Eye (tissue), 1 donor: ENCODE measurements at regions not wholly inside any gene's neighbourhood (a gene's known extent, or its start where the extent isn't known, plus 50 kb on each side); places are given as distances from the start of the nearest gene placed in this dataset.
"Not testable (repeated sequence)": the region's sequence is repeated elsewhere in the genome, so short reads cannot be mapped to it uniquely, and the experiment has no call there.

Experiments
- DNase-seq: peaks from one replicate; pipeline ENCODE4 v3.0.0-alpha.2; 2015

DNA sequence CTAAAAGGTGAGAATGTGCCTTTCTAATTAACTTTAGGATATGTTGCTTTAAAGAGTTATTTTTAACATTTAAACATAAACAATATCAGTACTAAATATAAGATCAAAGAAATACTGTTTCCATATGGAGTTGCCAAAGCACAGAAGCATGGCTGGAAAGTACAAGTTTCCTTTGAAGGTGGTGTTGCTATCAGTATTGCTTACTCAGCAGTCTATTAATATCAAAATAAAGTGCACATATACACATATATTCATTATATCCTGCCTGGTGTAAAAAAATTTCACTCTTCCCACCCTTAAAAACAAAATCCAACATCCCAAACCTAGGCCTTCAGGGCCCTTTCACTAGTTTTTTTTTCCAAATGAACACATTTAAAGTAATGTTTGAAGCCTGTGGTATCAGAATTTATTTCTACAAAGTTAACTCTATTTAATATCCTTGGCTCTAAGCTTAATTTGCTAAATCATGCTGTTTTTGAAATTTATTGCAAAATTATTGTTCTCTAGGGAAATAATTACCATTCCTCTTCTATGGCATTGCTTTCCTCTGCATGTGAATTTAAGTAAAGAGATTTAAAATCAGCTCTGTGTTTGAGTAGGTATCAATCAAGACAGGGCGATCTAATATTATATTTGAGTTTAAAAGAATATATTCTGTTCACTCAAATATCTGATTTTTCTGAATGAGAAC is 192.7 kb upstream of the MEIS1 start:
- DNase-seq = no peak

DNA sequence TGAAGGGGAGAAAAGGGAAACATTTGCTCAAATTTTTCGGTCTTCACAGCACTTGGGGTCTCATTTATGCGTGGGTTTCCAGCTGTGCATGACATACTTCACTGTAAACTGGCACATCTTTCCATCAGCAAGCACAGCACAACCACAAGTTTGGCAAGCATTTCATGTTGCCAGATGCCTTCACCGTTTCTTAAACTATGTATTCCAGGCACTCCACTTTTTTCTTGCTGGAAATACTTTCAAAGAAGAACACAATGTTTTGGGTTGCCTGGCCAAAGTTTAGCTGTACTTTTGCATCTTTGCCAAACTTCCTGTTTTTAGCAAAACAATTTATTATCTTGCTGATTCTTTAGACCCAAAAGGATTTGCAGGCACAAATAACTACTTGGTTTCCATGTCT is 194.6 kb upstream of the MEIS1 start:
- peak; percentile 60 for DNase-seq

DNA sequence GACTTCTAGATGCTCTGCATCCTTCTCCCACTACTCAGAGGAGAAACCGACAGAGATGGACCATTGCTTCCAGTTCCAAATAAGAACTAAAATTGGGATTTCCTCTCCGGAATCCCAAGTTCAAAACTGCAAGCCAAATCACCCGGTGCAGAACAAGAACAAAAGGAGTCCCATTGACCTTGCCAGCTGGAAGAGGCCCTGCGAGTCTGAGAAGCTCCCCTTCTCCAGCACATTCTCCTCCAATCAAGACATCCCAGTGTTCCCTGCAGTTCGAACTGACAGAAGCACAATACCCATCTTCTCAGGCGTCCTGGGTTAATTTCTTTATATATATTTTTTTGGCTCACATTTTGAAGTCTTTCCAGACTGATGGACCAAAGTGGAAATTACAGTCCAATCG is 195.3 kb upstream of the MEIS1 start:
- DNase-seq = peak; percentile 60

DNA sequence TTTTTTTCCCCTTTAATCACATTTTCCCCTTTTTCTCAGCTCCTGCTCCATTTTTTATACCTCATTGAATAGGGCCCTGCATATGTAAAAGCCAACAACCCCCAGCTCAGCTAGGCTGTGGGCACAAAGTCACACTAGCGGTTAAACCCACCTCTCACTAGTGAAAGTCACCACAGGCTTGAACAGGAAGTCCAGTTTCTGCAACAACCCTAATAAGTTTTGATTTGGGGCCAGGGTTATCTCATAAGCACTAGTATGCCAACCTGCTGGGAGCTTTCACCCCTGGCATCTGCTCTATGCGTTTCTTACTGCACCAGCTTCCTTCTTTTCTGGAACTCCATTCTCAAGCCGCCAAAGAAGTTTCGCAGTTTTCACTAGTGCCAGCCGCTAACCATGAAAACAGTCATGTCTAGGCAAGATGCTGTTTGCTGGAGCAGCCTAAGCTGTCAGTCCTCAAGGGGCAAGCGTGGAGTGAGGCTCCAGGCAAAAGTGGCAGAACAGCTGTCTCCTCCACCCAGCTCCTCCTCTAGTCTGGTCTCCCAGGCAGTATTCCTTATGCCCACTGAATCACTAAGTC is 197.0 kb upstream of the MEIS1 start:
- peak; percentile 43 for DNase-seq

DNA sequence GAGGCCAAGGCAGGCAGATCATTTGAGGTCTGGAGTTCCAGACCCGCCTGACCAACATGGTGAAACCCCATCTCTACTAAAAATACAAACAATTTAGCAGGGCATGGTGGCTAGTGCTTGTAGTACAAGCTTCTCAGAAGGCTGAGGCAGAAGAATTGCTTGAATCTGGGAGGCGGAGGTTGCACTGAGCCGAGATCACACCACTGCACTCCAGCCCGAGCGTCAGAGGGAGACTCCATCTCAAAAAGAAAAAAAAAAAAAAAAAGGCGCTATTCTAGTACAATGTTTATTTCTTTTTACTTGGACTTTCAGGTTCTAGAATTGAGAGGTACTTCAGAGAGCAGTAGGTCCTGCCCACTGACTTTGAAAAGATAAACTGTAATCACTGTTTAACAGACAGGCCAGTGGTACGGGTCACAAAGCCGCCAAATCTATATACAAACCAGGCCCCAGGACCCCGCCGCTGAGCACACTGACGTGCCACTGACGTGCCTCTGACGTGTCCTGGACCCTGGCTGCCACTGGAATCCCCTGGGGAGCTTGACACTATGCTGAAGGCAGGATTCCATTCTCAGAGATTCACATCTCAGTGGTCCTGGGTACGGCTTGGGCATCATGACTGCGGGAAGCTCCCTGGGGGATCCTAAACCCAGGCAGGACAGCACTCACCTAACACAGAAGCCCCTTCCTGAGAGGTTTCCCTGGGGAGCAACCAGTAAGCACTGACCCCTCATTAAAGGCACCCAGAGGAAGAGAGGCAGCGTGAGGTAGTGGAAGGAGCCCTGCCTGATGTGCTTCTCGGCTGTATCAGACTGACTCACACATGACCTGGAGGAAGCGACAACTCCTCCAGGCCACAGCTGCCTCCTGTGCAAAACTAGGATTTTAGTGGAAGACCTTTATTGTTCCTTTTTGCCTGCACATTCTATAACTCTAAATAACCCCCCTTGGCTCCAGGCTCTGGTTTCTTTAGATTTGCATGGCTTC is 197.8 kb upstream of the MEIS1 start:
- no peak for DNase-seq

DNA sequence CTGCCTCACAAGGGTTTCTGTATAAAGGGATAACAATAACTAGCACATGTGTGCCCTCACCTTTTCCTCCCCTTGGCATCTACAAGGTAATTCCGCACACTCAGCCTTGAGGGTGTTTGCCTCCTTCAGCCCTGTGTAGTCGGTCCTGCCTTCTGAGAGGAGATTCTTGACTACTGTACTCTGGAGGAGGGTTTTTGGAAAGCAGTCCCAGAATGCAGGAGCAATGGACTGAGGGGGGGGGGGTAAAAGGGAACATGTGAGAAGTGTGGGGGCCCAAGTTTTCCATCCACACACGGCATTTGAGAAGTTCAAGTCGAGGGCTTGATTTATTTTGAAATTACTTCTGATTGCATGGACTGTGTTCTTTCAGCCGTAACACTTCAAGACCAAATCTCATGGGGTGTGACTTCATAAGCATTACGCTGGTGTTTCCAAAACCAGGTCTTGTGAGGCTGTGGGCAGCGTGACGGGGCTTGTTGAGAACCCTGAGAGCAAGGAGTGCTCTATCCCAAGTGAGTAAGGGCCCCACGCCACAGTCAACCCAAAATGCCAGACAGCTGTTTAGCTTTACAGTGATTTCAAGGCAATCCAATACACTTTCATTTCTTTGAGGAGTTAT is 198.7 kb upstream of the MEIS1 start:
- DNase-seq = no peak

DNA sequence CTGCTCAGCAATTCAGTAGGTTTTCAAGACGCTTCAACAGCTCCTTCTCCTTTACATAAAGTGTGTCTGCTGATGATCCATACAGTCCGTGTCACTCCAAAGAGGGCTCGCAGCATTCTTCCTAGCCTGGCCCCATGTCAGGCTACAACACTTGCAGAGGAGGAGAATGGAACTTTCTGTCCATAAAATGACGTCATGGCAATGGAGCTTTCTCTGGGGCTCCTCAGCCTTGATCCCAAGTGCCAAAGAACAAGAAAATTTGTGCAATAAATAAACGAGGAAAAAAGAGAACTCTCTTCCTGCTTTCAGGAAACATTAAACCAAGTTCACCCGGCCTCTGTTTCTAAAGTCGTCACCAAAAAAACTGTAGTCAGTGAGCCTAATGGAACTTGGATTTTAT is 199.5 kb upstream of the MEIS1 start:
- DNase-seq = no peak

DNA sequence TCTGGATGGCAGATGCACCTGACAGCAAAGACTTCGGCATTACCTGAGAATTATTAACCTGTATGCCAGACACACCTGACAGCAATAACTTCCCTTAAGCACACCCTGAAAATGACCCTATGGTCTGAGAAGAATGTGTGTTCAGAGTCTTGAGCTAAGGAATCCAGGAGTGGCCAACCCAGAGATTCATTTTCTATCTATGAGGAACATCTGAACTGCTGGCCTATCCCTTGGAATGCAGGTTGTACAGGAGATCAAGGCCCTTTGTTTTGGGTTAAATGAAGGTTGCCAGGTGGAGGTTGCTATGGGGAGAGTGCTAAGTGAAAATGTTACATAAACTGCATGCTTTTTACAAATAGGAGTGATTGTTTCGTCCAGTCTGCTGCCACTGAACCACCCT is 200.9 kb upstream of the MEIS1 start:
- DNase-seq = no peak

DNA sequence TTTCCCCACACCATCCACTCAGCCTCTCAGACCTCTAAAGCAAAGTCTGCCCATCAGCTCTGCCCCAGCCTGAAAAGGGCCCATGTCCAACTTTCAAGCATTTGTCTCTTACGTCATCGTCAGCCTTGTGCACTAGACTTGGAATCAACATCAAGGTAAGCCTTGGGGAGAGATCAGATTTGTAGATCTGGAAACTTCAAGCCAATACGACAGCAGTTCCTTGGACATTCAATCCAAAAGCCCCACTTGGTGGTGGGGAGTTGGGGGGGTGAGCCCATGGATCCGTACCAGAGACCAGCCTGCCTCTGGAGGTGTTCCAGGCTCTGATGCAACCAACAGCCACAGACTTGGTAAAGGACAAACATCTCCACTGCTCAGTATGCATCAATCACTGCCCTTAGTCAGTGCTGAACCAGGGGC is 206.8 kb upstream of the MEIS1 start:
- DNase-seq = no peak

DNA sequence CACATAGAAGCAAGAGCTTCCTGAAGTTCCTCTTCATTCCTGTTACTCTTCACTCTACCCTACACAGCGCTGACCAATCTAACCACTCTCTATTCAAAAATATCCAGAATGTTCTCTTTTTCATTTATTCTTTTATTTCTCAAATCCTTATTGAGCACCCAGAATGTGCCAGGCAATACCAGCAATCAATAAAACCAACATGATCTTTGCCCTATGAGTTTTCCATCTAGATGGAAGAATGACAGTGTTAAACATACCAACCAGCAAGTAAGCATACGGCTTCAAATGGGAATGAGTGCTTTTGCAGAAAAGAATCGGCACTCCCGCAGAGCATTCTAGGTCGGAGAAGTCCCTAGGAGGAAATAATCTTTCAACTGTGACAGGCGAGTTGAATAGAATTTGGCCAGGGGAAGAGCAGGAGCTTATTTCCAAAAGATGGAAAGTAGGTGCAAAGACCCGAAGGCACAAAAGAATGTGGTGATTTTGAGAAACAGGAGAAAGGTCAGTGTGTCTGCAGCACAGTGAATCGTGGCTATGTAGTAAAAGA is 217.8 kb upstream of the MEIS1 start:
- no peak for DNase-seq

DNA sequence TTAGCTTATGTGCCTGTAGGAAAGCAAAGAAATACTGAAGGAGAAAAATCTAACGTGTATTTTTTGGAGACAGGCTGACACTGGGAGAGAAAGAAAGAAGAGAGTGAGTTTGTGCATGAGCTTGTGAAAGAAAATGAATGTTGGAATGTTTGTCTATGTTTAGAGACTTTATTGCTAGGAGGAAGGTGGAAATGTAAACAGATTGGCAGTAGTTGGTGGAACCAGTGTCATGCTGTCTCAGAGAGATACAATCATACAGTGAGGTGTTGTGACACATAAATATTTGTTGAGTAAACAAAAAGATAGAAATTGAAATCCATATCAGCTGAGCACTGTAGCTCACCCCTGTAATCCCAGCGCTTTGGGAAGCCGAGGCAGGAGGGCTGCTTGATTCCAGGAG is 222.2 kb upstream of the MEIS1 start:
- DNase-seq = no peak

DNA sequence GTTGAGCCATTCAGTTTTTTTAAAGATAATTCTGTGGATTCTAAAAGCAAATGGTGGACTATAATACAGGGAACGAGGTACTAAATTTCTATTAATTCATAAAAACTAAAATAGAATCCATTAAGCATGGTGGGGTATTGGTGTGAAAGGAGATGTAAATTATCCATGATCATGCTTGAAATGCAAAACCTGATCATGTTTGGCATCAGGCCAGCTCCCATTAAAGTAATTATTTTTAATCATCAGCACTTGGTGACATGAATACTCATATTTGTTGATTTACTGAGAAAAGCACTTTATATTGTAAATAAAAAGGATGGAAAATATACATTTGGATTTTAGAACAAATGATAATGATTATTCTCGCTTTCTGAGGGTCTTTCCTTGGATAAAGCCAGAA is 232.3 kb upstream of the MEIS1 start:
- no peak for DNase-seq

DNA sequence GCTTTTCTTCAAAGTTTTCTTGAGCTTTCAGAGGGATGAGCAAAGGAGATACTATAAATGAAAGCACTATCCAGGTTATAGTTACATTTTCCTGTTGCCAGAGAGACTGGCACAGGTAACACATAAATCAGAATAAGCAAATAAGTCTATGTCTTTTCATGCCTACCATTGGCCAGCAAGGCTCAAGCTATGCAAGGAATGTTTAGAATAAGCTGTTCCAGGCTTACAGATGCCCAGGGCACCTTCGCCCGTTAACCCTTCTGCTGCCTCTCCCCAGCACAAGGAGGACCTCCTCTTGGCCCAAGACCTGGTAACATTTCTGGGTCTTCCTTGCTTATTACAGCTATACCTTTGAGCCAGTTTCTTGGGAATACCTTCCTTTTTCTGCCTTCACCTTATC is 233.7 kb upstream of the MEIS1 start:
- no peak for DNase-seq

DNA sequence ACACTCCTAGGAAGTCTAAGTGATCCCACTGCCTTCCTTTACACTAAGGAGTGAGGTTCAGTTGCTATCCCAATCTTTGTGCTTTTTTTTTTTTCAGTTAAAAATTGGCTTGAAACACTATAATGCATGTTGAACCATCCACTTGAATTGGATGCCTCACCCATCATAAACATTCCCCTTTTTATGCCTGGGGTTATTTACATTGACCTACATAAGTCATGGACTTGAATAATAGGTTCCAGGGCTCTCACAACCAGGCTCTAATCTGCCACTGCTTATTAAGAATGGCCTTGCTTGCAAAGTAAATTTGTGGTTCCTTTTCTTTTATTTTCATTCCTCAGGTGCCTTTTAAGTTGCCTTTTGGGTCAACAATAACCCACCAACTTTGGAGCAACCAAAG is 236.1 kb upstream of the MEIS1 start:
- no peak for DNase-seq

DNA sequence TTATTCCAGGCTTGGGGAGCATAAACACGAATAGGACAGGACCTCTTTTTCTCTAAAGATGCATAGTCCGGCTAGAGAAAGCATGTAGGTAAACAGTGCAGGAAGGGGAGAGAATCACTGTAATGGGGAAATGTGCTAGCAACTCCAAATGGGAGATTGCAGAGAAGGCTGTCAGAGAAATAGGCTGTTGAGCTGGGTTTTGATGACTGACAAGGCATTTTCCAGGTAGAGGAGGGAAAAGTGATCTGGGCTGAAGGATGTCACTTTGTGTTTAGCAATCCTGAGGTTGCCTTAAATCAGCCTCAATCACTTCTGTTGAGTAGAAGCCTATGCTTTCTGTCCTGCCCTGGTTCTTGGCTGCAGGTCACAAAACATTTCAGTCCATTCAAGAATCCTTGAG is 242.0 kb upstream of the MEIS1 start:
- no peak for DNase-seq

DNA sequence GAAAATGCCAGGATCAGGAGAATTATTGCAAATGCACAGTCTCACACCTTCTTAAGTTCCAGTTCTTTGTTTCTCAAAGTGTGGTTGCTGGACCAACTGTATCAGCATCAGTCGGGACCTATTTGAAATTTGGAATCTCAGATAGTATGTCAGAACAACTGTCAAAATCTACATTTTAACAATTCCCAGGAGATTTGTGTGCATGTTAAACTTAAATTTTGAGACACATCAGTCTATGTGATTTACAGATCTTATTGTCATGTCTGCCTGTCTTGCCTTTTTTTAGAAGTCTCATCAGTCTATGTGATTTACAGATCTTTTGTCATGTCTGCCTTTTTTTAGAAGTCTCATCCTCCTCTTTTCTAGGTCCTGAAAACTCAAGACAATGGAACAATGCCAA is 243.6 kb upstream of the MEIS1 start:
- DNase-seq = no peak

DNA sequence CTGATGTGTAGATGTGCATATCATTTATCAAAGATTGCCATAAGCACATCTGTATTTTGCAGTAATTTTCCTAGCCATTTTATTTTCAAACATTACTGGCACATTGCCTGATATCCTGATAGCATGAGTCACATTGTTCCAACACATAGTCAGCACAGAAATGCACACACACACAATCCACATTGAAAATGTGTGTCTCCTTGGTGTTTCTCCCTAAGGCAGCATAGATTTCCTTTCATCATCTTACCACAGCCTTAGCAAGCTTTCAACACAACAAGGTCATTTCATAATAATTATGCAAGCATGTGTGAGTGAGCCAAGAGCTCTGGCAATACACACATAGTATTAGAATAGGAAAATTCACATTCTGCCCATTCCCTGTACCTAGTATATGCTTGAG is 245.4 kb upstream of the MEIS1 start:
- peak; percentile 18 for DNase-seq

DNA sequence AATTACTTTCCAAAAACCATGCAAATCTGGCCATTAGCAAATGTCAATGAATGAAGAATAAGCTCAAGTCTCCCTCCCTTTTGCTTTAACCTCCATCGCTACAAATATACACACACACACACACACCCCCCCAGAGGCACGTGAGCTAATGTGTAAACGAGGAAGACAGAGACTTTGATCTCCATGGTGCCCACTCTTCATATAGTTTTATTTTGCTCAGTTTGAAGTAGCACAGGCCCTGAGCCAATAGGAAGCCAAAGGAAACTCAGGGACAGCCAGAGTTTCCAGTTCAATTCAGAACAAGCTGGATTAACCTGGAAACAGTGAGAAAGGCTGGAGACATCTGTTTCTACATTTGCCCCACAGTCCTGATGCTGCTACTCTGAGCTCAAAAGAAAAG is 248.4 kb upstream of the MEIS1 start:
- DNase-seq = no peak

DNA sequence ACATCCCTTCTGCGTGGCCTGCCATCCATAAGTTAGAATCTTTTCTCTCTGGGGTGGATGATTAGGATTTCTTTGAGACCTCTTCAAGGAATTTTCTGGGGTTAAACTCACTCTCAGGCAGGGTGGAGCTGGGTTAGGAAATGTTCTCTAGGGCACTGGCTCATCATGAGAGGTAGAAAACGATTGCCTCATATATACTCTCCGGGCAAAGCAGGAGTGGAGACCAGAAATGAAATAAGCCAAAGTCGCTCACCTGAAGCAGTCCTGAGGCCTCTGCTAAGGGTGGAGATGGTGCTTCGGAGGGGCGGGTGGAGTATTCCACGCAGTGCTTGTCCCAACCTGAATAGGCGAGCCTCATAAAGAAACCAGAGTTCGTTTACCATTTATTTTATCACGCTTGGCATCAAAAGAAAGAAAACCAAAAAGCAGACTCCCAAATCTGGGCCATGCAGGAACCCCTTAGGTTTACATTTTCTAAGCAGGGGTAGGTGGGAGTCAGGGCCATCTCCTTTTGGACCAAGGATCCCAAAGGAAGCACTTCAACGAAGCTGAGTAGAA is 249.3 kb upstream of the MEIS1 start:
- no peak for DNase-seq

DNA sequence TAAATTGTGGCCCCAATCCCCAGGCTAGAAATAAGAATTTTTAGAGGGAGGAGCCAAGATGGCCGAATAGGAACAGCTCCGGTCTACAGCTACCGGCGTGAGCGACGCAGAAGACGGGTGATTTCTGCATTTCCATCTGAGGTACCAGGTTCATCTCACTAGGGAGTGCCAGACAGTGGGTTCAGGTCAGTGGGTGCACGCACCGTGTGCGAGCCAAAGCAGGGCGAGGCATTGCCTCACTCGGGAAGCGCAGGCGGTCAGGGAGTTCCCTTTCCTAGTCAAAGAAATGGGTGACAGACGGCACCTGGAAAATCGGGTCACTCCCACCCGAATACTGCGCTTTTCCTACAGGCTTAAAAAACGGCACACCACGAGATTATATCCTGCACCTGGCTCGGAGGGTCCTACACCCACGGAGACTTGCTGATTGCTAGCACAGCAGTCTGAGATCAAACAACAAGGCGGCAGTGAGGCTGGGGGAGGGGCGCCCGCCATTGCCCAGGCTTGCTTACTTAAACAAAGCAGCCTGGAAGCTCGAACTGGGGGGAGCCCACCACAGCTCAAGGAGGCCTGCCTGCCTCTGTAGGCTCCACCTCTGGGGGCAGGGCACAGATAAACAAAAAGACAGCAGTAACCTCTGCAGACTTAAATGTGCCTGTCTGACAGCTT is 257.7 kb upstream of the MEIS1 start:
- DNase-seq = not testable (repeated sequence)

DNA sequence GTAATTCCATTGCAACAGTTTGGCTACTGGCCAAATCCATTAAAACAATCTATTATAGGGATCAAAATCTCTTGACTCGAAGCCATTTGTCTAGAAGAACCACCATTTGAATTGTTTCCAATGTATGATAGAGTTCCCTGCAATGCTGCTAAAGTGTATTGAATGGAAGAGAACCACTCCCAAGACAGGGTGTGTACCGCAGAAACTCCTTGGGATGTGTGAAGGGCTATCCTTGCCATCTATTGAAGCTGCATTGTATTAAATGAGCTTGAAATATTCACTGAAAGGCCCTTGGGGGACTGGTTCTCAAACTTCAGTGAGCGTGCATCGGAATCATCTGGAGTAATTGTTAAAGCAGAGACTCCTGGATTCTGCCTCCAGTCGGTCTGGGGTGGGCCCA is 260.4 kb upstream of the MEIS1 start:
- no peak for DNase-seq

DNA sequence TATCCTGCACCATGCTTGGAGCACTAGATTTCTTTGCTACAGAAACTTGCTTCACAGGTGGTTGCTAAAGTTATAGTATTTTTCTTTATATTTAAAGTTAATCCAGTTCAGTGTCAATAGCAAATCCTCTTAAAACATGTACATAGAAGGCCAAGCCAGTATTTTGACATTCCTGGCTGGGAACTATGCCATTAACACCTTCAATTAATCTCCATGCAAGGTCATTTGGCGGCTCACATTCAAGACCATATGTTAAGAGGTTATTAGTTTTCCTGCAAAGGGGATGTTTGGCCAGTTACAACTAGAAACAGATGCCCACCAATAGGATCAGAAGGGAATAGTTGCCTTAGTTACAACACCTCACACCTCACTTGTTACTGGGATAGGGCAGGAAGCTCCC is 261.3 kb upstream of the MEIS1 start:
- no peak for DNase-seq
